Activated T-helper 9 cell treated with anti-CD3 and anti-CD28 coated beads, Interleukin-2, amount 50 U/mL, for 16 hours (primary cell): ENCODE measurements at regions not wholly inside any gene's neighbourhood (a gene's known extent, or its start where the extent isn't known, plus 50 kb on each side); places are given as distances from the start of the nearest gene placed in this dataset.

ENCODE experiments used
- DNase-seq: peaks from one replicate; pipeline ENCODE4 v3.0.0-alpha.2; 2020; ENCODE audit warnings: low read depth

DNA sequence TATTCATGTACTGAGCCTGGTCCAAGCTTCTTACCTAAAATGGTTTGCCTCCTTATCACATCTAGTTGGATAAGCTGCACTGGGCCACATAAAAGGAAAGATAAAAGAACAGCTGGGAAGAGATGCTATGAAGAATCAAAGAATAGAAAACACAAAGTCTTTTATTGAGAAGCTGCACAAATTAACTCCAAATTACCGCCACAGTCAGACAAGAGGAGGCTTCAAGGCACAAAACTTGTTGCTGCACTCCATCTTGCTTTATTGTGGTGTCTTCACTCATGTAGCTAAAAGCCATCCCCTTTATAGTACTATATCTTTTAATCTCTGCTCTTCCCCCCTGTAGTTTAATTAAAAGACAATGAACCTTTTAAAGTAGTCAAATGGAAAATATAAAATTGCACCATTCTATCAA lies 330.6 kb upstream of the PMFBP1 start:
- DNase-seq = no peak

DNA sequence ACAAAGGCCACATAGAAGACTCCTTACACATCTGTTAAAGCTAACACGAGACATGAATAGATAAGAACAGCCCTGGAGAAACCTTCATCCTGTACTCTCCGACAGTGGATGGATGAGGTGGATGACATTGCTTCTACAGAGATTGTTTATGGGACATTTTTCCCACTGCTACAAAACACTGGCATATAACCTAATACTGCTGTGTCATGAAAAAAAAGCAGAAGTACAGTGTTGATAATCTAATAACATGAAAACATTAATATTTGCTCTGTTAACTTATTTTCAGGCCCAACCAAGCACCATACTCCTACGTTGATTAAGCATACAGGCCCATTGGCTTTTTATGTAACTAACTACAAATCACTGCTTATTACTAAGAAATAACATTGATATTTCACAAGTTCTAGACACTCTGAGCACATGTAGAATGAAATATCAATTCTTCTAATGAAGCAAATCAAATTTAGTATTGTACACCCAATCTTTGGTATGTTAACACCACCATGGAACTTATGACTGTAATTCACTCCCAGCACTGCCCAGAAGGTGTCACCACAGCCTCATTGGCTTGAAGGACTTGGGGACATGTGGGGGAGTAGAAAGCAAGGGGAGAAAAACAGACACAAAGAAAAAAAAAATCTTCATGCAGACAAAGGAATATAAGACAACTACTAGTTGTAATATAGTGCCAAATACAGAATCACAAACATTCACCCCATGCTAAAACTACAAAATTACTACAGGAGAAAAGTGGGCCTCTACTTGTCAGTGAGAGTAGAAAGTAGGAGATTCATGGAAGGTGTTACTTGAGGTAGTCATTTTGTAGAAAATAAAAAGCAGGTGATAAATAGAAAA lies 330.0 kb upstream of the PMFBP1 start:
- DNase-seq = no peak

DNA sequence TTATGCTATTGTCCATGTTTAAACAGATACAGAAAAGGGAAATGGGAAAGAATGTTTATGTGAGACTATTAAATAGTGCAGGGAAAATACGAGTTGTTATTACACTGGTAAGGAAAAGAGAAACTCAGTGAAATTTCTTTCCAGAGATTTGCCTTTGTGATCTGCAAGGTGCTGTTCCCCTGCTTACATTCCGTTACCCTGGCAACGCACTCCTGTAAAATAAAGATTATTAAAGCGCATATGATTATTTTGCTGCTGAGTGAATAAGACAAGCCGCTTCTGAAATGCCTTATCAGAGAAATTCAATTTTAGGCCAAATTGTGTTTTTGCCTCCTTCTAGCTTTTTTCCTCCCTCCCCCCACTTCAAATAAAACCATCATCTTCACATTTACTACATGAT lies 328.6 kb upstream of the PMFBP1 start:
- DNase-seq = no peak

DNA sequence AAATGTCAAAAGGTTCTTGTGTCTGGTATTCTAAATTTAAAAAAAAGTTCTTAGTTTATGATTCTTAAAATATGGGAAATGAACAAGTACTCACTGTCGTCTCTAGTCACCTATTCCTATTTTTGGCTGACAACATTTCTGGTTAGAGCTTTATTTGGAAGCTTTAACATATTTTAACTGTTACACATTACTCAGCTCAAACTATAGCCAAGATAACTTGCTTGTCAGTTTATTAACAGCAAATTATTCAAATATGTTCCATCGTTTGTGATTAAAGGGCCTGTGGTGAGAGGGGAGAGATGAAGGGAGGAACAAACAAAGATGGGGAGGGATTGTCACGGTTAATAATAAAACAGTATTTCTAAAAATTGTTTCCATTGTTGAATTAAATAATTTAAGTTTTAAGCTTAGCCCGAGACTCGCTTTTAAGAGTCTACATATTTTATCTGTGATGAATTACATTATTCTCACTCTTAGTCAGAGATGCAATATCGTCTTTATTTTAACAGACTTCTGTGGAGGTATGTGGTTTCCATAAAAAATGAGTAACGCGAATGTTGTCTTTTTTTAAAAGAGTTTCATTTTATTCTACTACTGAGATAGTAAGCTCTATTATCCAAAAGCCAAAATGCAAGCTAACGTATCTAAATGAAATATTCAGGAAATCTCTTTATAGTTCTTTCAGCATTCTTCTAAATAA lies 321.9 kb upstream of the PMFBP1 start:
- no peak for DNase-seq

DNA sequence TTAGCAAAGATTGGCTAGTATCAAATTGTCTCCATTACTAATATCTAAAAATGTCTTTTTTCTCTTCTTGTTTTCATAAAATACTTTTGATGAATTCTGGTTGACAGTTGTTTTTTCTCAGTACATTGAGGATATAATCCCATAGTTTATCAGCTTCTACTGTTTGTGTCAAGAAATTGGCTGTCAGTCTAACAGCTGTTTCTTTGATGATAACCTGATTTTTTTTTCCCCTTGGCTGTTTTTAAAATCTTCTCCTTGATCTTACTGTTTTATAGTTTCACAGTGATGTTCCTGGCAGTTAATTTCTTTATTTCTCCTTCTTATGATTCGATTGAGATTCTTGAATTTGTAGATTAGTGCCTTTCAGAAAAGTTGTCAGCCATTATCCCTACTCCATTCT lies 315.3 kb upstream of the PMFBP1 start:
- DNase-seq = no peak

DNA sequence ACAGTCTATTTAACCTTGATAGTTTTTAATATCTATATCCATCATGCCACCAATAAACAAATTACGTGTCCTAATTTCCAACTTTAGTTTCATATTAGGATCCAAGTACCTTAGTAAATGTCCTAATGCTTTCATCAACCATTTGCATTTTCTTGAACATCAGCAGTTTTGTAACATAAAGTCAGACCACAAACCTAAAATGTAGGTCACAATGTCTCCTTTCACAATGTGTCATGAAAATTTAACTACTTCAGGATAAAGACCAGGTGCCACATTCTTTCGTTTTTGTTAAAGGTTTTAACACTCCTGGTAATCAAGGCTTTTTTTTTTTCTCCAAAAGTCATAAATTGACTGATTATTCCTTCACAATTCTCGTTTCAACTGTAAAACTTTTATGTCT lies 310.7 kb upstream of the PMFBP1 start:
- no peak for DNase-seq

DNA sequence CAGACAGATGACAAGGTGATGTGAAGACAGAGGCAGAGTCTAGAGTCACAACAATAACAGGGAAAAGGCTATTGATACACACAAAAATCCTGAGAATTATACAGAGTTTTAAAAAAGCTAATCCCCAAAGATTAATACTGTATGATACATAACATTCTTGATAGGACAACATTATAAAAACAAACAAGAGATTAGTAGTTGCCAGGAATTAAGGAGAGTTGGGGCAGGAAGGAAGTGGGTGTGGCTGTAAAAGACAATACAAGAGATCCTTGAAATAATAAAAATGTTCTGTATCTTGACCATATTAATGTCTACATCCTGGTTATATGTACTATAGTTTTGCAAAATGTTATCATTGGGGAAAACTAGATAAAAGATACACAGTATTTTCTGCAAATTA lies 309.5 kb upstream of the PMFBP1 start:
- DNase-seq = no peak

DNA sequence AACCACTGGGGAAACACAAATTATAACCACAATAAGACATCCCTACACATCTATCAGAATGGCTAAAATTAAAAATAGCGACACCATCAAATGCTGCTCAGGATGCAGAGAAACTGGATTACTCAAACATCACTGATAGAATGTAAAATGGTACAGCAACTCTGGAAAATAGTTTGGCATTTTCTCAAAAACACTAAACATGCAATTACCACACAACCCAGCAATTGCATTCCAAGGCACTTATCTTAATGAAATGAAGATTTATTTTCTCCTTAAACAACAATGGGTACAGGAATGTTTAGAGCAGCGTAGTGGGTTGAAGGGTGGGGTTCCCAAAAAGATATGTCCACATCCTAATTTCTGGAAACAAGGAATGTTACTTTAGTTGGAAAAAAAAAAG lies 309.0 kb upstream of the PMFBP1 start:
- DNase-seq = no peak

DNA sequence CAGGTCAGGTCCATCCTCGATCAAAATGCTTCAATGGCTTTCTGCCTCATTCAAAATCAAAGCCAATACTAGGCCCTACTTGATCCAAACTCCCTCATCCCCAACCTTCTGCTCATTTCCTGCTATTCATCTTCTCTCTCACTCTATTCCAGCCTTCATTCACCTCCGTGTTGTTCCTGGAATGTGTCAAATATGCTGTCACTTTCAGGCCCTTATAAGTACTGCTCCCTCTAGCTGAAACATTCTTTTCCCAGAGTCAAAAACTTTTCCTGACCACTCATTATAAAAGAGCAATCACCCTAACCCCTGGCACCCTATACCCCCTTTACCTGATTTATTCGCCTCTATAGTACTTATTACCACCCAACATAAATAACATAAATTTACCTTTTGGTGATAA lies 303.7 kb upstream of the PMFBP1 start:
- DNase-seq = no peak

DNA sequence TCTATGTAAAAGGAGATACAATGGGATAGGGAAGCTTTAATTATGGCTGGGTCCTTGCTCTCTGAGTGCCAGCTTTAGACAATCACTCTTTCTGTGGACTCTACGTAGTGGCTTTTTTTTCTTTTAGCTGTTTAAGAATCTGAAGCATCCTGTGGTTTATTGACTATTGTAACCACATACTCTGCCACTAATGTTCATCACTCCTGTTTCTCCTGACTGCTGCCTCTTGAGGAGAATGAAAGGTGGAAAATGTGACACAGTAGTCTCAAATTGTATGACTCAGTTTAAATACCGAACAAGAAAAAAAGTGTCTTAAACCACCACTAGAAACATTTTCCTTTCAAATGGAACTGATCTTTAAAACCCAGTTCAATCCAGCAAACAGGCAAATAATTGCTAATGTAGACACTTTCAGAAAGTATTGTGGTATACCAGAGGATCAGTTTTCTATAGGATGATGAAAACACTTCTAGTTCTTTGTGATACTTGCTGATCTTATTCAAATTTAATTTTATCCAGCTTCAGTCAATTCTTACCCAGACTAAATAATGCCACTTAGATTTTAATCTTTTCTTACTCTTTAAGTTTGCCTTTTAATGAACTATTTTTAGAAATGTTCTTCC lies 302.7 kb upstream of the PMFBP1 start:
- no peak for DNase-seq

DNA sequence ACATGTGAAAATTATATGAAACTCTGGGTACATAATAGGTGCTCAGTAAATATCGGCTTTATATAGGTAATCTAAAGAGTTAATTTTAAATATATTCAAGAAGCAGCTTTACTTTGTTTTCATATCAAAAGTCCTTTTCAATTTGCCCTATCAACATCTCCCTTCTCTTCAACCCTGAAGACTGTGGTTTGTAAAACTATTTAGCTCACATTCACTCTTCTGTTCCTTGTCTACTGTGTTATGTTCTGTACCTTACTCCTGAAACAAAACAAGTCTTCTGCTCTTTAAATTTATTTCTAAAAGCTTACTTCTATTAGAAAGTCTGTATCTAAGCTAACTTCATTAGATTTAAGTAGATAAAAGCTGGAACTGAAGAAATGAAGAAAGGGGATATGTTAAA lies 301.7 kb upstream of the PMFBP1 start:
- DNase-seq = no peak

DNA sequence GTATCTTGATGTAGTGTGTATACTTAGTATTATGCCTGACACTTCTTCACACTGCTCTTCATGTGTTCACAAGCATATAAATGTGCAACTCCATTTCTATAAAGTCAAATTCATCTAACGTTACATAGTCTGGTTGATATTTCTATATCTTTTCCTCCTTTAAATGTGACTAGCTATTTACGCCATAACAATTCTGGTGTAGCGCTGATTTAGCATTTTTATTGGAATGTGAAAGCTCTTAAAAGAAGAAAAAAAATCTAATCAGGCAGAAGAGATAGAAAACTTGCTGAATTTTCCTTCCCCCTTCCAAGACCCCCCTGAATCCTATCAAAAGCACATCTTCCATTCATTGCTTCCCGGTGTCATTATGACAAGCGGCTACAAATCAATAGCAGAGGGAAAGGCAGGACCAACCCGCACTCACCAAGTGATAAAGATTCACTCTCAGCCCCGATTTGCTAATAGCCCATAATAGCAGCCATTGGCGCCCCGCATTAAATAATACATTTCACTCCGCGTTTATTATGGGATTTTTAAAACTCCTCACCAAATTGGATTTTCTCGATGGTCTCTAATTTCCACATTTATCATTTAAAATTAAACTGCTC lies 299.5 kb upstream of the PMFBP1 start:
- no peak for DNase-seq

DNA sequence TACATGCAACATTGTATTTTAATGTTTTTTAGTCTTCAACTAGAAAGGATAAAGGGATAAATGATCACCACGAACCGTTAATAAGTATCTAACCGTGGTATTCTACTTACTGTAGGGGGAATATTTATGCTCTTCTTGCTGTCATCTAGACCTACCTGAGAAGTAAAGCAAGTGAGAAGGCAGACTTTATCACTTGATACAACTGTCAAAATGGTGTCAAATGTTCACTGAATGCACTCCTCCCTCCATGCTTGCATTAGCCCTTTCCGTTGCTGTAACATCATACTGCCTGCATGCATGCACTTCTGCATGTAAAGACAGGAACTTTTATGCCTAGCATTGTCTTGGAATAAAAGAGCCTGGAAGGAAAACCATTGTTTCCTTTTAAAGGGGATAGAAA lies 298.6 kb upstream of the PMFBP1 start:
- no peak for DNase-seq

DNA sequence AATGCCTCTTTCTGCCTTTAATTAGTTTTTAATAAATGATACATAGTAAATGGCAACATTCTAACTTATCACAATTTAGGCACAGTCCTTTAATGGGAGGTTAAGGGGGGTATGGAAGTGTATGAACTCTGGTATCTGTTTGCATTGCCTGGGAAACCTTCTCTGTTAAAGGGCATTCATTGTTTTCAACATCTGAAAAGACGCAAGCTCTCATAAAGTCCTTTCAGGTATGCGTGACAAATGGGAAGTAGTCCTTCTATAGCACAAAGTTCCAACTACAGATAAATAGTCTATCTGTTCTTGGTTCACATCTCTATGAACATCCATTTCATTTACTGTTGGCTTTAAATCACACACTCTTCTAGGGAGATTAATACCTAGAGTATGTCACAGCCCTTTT lies 298.0 kb upstream of the PMFBP1 start:
- no peak for DNase-seq

DNA sequence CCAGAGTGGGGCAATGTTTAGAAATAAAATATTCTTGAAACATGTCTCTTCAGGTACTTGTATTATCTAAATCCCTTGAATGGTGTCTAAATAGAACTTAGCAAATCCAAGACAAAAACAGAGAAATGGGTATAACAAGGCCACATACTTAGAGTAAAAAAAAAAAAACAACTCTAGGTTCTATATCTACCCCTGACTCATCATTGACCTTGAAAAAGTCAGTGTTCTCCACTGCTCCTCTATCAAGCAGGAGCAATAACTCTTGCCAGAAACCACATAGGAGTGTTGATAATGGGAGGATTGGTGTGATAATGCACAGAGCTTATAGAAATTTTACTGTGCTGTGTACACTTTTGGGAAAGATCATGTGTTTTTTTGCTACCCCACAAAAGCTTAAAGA lies 296.6 kb upstream of the PMFBP1 start:
- DNase-seq = no peak

DNA sequence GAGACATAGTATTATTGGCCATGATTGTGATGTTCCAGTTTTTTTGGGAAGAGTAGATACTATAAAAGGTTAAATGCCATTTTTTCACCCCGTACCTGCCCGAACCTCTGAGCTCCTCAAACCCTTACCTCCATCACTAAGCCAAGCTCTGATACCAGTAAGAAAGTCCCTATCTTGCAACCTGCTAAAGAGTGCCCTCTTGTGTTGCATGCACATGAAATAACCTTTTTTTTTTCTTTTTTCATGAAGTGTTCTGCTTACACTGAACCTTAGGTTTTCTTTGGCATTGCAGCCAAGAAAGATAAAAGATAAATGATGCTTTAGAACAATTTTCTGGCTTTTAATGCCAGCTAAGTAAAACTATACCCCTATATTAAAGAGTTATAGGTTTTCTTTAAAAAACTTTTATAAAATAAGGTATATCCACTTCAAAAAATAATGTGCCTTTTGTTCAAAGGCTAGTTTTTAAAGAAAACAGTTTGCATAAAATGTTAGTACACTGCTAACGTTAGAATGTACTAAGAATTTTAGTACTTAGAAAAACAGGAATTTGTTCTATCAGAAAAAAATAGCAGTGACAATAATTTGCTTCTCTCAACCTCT lies 295.3 kb upstream of the PMFBP1 start:
- no peak for DNase-seq

DNA sequence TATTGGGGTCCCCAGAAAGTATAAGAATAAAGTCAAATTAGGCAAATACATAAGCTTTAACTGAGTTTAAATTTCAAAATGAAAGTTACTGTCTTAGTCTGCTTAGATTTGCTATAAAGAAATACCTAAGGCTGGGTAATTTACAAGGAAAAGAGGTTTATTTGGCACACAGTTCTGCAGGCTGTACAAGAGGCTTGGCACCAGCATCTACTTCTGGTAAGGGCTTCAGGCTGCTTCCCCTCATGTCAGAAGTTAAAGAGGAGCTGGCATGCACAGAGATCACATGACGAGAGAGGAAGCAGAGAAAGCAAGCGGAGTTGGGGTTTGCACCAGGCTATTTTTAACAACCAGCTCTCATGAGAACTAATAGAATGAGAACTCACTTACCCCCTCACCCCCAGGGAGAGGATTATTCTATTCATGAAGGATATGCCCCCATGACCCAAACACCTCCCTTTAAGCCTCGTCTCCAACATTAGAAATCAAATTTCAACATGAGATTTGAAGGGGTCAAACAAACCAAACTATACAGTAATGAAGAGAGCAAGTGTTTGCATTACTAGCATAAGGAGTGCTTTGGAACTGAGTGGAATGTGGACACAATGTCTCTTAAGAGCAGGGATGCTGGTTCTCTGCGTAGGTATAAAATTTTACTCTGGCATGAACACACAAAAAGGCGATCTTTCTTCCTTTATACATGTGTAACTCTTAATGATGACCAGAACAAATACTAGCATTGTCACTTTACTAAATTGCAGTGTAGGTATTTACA lies 292.8 kb upstream of the PMFBP1 start:
- DNase-seq = no peak

DNA sequence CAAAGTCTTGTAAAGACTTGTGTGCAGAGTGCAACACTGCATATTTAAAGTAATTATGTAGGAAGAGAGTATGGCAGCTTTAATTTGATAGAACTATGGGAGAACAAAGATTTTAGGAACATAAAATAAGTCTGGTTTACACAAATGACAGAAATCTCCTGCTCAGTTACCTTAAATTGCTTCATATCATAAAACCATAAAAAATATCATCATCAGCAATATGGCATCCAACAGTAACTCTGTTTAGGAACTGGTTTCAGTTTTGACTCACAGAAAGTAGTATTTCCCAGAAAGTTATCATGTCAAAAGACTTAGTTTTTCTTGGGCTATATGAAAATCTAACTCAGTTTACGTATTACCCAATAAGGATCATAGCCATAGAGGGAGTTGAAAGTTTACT lies 292.1 kb upstream of the PMFBP1 start:
- no peak for DNase-seq

DNA sequence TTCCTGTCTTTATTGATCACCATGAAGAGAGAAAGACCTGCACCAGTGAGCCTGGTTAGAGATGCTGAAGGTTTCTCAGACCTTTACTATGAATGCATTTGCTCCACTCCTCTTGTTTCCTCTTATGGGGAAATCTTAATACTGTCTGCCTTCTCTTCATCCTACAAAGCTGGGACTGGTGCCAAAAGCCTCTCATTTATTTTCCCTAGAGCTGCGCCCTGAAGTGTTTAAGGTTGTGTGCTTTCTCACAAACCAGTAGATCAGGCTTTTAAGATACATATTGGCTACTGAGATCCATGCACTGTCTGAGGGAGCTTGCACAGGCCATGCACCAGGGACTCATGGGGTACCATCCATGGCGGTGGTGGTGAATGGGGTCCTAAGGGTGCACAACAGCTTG lies 286.1 kb upstream of the PMFBP1 start:
- no peak for DNase-seq

DNA sequence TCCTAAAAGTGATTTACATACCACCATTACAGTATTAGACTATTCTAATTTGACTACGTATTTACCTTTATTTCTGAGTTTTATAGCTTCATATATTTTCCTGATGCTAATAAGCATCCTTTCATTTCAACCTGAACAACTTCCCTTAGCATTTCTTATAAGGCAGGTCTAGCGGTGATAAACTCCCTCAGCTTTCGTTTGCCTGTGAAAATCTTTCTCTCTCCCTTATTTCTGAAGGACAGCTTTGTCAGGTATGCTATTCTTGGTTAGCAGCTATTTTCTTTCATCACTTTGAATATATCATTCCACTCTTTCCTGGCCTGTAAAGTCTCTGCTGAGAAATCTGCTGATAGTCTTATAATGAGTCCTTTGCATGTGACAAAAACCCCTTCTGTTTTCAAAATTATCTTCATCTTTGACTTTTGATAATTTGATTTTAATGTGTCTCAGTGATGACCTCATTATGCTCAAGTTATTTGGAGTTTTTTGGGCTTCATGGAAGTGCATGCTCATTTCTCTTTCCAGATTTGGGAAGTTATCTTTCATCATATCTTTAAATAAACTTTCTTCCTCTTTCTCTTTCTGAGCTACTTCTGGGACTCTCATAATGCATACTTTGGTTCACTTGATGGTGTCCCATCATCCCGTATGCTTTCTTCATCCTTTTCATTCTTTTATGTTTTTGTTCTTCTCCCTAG lies 285.4 kb upstream of the PMFBP1 start:
- DNase-seq = no peak
